K562 (cell line): ENCODE measurements at regions not wholly inside any gene's neighbourhood (a gene's known extent, or its start where the extent isn't known, plus 50 kb on each side); places are given as distances from the start of the nearest gene placed in this dataset.

Experiments
- ATAC-seq: fragments of 200-7000 bp; cut with Tn5 transposase; 3 replicates; pipeline ENCODE4 v1.9.1; 2020; ENCODE audit warnings: moderate library complexity
- BruUV-seq: library from RNA; stranded (reverse); fragments of 400-500 nt; replicated peaks from 2 replicates; lab custom pipeline; 2021; lab: Mats Ljungman, UMichigan
- CTCF ChIA-PET: fragments of 300-600 bp; formaldehyde crosslinking; extraction: SDS; loops from one replicate; lab custom pipeline; 2021; ENCODE audit warnings: low intra/inter-chr PET ratio; lab: Yijun Ruan, JAX
- POLR2A ChIA-PET: fragments of 300-600, 350-650 bp; sonication (Branson Sonifier 250); formaldehyde crosslinking; extraction: SDS; loops from one replicate; lab custom pipeline; 2021; ENCODE audit warnings: antibody characterized with exemption, inconsistent platforms; lab: Yijun Ruan, JAX
- DNase-seq, 4 experiments: peaks; one replicate each; pipeline versions ENCODE4 v3.0.0 to v3.0.0-alpha.2; 2011 to 2018; ENCODE audit warnings: low spot score in 3 of 4, mixed read lengths in 3 of 4; ENCODE audit errors: extremely low read depth in 1 of 4
- FAIRE-seq: peaks from 2 replicates; lab custom pipeline; 2011; peaks lifted over from hg19 to GRCh38; lab: Jason Lieb, UNC
- H2AFZ ChIP-seq: 2 replicates; pipeline ENCODE4 v1.6.0; 2011; ENCODE audit warnings: low read depth, low read length, control low read depth, inconsistent platforms
- H3K27ac ChIP-seq: fragments of 200-600 bp; 3 replicates; pipeline ENCODE4 v1.8.0; 2011; ENCODE audit warnings: low read depth, mild to moderate bottlenecking, control low read depth, inconsistent platforms, low read length, moderate library complexity, mixed read lengths; ENCODE audit errors: extremely low read depth
- H3K27me3 ChIP-seq, 2 experiments: fragments of 300-600 bp in 1 of 2; 2 replicates in 1 of 2; 3 replicates in 1 of 2; pipeline versions ENCODE4 v1.6.0 to v1.8.0; 2011; ENCODE audit warnings: inconsistent platforms in 2 of 2, low read length in 2 of 2, mild to moderate bottlenecking in 1 of 2, mixed read lengths in 1 of 2, moderate library complexity in 1 of 2; ENCODE audit not compliant: control insufficient read depth in 2 of 2, insufficient read depth in 2 of 2
- H3K36me3 ChIP-seq: fragments of 300-600 bp; 3 replicates; pipeline ENCODE4 v1.8.0; 2011; ENCODE audit warnings: mild to moderate bottlenecking, low read length, inconsistent platforms; ENCODE audit not compliant: control insufficient read depth, insufficient read depth
- H3K4me1 ChIP-seq, 2 experiments: fragments of 200-600 bp in 1 of 2; replicated peaks in 1 of 2; 2 replicates in 1 of 2; 3 replicates in 1 of 2; pipeline versions ENCODE4 v1.5.1 to v1.8.0; 2011; ENCODE audit warnings: inconsistent platforms in 2 of 2, low read length in 2 of 2, mild to moderate bottlenecking in 1 of 2, mixed read lengths in 1 of 2, moderate library complexity in 1 of 2; ENCODE audit not compliant: control insufficient read depth in 2 of 2, insufficient read depth in 2 of 2
- H3K4me2 ChIP-seq: 2 replicates; pipeline ENCODE4 v1.6.1; 2011; ENCODE audit warnings: low read length, control low read depth, inconsistent platforms, mixed read lengths; ENCODE audit not compliant: insufficient read depth
- H3K4me3 ChIP-seq: fragments of 200-600 bp; sonication (generic), shearing (Covaris generic); 2 replicates; pipeline ENCODE4 v1.5.1; 2016; ENCODE audit warnings: control low read depth, inconsistent platforms
- H3K79me2 ChIP-seq: fragments of 200-600 bp; 3 replicates; pipeline ENCODE4 v1.8.0; 2011; ENCODE audit warnings: low read length, inconsistent platforms; ENCODE audit not compliant: control insufficient read depth, insufficient read depth
- H3K9ac ChIP-seq, 2 experiments: 2 replicates each; pipeline versions ENCODE4 v1.6.0 to v1.6.1; 2011; ENCODE audit warnings: low read depth in 2 of 2, low read length in 2 of 2, control low read depth in 1 of 2, inconsistent platforms in 1 of 2, mild to moderate bottlenecking in 1 of 2, mixed read lengths in 1 of 2; ENCODE audit not compliant: insufficient read depth in 1 of 2
- H3K9me1 ChIP-seq: one replicate; pipeline ENCODE4 v1.6.0; 2011; ENCODE audit warnings: inconsistent platforms, mild to moderate bottlenecking, low read length, moderate library complexity; ENCODE audit not compliant: control insufficient read depth, insufficient read depth
- H3K9me3 ChIP-seq: replicated peaks from 2 replicates; pipeline ENCODE4 v1.5.1; 2011; ENCODE audit warnings: low read depth, low read length, inconsistent platforms; ENCODE audit not compliant: control insufficient read depth, insufficient read depth
- H4K20me1 ChIP-seq: replicated peaks from 2 replicates; pipeline ENCODE4 v1.6.1; 2011; ENCODE audit warnings: low read length, inconsistent platforms, mixed read lengths; ENCODE audit not compliant: control insufficient read depth, insufficient read depth
- CEBPB ChIP-seq: fragments of 450-650 bp; IDR thresholded peaks from 2 replicates; pipeline ENCODE4 v1.6.1; 2016; ENCODE audit warnings: missing genetic modification characterization, missing compliant biosample characterization
- ELF2 ChIP-seq: fragments of 250-450 bp; sonication (Bioruptor Pico); IDR thresholded peaks from 2 replicates; pipeline ENCODE4 v1.5.0; 2021; ENCODE audit warnings: mild to moderate bottlenecking
- FOS ChIP-seq: IDR thresholded peaks from 3 replicates; pipeline ENCODE4 v1.6.1; 2011; ENCODE audit not compliant: insufficient read length; ENCODE audit errors: extremely low read depth
- FOXP1 ChIP-seq: sonication (generic); formaldehyde crosslinking; IDR thresholded peaks from 2 replicates; pipeline ENCODE4 v1.8.0; 2022; ENCODE audit warnings: mild to moderate bottlenecking, missing genetic modification reagents
- KDM5B ChIP-seq: fragments of 200-600 bp; sonication (generic); IDR thresholded peaks from 2 replicates; pipeline ENCODE4 v1.6.1; 2012; ENCODE audit warnings: low read depth, mild to moderate bottlenecking, moderate library complexity, low read length, control low read depth, inconsistent platforms; ENCODE audit not compliant: insufficient replicate concordance
- PML ChIP-seq: IDR thresholded peaks from 2 replicates; pipeline ENCODE4 v1.6.1; 2012; ENCODE audit warnings: low read length, inconsistent platforms
- RBM22 ChIP-seq: fragments of 200-400 bp; formaldehyde crosslinking; IDR thresholded peaks from 2 replicates; pipeline ENCODE4 v1.6.1; 2018; ENCODE audit warnings: low read length, low read depth; ENCODE audit not compliant: poor library complexity, severe bottlenecking
- RFX5 ChIP-seq: IDR thresholded peaks from 2 replicates; pipeline ENCODE4 v1.6.1; 2011; ENCODE audit warnings: low read depth, mild to moderate bottlenecking, improper control_type of control experiment, low read length
- SIX5 ChIP-seq, 2 experiments: IDR thresholded peaks; 2 replicates each; pipeline ENCODE4 v1.6.1; 2011; ENCODE audit warnings: low read length in 2 of 2, borderline replicate concordance in 1 of 2, low read depth in 1 of 2, mild to moderate bottlenecking in 1 of 2, moderate library complexity in 1 of 2; ENCODE audit not compliant: insufficient read depth in 1 of 2
- STAT5B ChIP-seq: fragments of 250-450 bp; sonication (Bioruptor Pico); IDR thresholded peaks from 2 replicates; pipeline ENCODE4 v1.8.0; 2021; ENCODE audit warnings: mild to moderate bottlenecking, inconsistent platforms
- XRCC5 ChIP-seq: fragments of 200-400 bp; formaldehyde crosslinking; IDR thresholded peaks from 2 replicates; pipeline ENCODE4 v1.6.1; 2017; ENCODE audit warnings: low read depth, mild to moderate bottlenecking, low read length
- ZNF124 ChIP-seq: sonication (generic); formaldehyde crosslinking; IDR thresholded peaks from 2 replicates; pipeline ENCODE4 v1.8.1; 2022; ENCODE audit warnings: missing genetic modification reagents
- ZNF696 ChIP-seq: fragments of 250-450 bp; sonication (Bioruptor Pico); conservative IDR thresholded peaks from 2 replicates; pipeline ENCODE4 v1.4.0; 2020; ENCODE audit warnings: mild to moderate bottlenecking, moderate library complexity
- WGBS: fragments of 100-300 bp; shearing (Covaris generic); methylation state at CpG from one replicate; pipeline ENCODE4 v1.1.6; 2016; ENCODE audit warnings: low coverage, mixed read lengths; ENCODE audit not compliant: insufficient coverage; ENCODE audit errors: missing lambda C conversion rate; 5-methylcytosine and 5-hydroxymethylcytosine counted together
- in situ Hi-C: fragments of 300-500 bp; cut with MboI; formaldehyde crosslinking; loops from 4 replicates; pipeline ENCODE4 v1.15.0; 2018; ENCODE audit warnings: inconsistent platforms, mixed read lengths
- intact Hi-C: fragments of 100-400 bp; cut with micrococcal nuclease; formaldehyde crosslinking; loops from 2 replicates; pipeline ENCODE4 v1.14.2; 2022
- TF ChIP-seq, protein P1 (sequence below): sonication (generic); formaldehyde crosslinking; IDR thresholded peaks from 2 replicates; pipeline ENCODE4 v1.8.0; 2022; ENCODE audit warnings: missing genetic modification reagents, mild to moderate bottlenecking, borderline replicate concordance
- TF ChIP-seq, protein P2 (sequence below): sonication (generic); formaldehyde crosslinking; IDR thresholded peaks from 2 replicates; pipeline ENCODE4 v1.8.0; 2023; ENCODE audit warnings: mild to moderate bottlenecking, missing genetic modification reagents
- TF ChIP-seq, protein P3 (sequence below): sonication (generic); formaldehyde crosslinking; IDR thresholded peaks from 2 replicates; pipeline ENCODE4 v1.8.1; 2023; ENCODE audit warnings: mild to moderate bottlenecking, missing genetic modification reagents

DNA sequence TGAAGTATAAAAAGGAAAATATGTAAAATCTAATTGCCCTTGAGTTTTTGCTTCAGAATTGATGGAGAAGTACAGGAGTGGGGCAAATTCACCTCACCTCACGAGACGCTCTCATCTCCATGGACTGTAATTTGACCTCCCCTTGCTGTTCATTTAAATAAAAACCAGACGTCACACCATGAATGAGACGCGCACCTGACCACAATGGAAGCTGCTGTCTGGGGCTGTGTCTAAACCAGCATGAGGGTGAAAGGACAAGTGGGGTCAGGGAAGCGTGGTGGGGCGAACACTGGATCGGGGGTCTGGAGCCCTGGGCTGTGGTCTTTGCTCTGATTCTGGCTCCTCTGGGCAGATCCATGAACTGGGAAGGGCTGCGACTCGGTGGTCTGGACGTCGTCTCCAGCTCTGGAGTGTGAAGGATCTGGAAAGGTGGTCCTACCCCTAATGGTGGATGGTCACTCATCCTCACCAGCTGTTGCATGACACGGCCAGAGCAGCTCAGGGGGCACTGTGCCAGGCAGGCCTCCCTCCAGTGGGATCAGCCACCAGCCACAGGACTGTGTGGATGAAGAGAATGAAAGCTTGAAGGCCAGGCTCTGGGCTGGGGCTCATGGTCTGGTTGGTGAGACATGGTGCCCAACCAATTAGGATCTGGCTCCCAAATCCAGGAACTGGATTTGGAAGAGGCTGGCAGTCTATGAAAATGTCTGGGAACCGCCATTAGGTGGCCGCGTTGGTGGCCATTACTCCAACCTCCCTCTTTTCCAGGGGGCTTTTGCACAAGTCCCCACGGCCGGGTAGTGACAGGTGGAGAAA lies 728.6 kb downstream of the PTPRU start:
- H3K9ac ChIP-seq = no peak overlapping the region
- no peak for FAIRE-seq
- H2AFZ ChIP-seq = no peak overlapping the region
- H3K79me2 ChIP-seq = no peaks in the 10 kb centered on the region
- no peak overlapping the region for H3K27ac ChIP-seq
- peak; percentile 53; the same call in 2 of the 3 replicates for ATAC-seq
- H3K9me1 ChIP-seq = no peaks in the 10 kb centered on the region
- in situ Hi-C loops = no loop called here
- no peaks in the 10 kb centered on the region for H3K9me3 ChIP-seq
- CTCF ChIA-PET = no interaction called here
- no peak for DNase-seq
- WGBS = 0% methylated on average over 18 of the region's 18 CpGs
- no peak overlapping the region for H3K4me3 ChIP-seq
- H4K20me1 ChIP-seq = 0 out of 2 replicates have a peak, but pooled peaks cover 8% of the 10 kb centered on the region
- H3K36me3 ChIP-seq = no peaks in the 10 kb centered on the region
- H3K4me2 ChIP-seq = no peak overlapping the region
- H3K27me3 ChIP-seq = no peaks in the 10 kb centered on the region; a peak in 1 of 5 replicates
- POLR2A ChIA-PET = interaction anchor here (0.6 kb wide), 1 partner anchor 61 kb away, joined by 4 read pairs; no protein-coding TSS in a partner anchor
- BruUV-seq = no TSS peak
- intact Hi-C loops = no loop called here
- H3K4me1 ChIP-seq = no peaks in the 10 kb centered on the region
- TF ChIP-seq FOXP1 (CRISPR knock-in tag) = no peak
- TF ChIP-seq SIX5 (IDR thresholded peaks at IDR 0.05; ENCODE audit: borderline replicate concordance in 1 of 2, insufficient read depth in 1 of 2, low read depth in 1 of 2, low read length in 2 of 2) = no peak
- TF ChIP-seq PML = no peak
- no peak for TF ChIP-seq ELF2 (CRISPR knock-in tag)
- no peak for TF ChIP-seq ZNF696 (CRISPR knock-in tag)
- no peak for TF ChIP-seq CEBPB (tag)
- no peak for TF ChIP-seq XRCC5
- TF ChIP-seq STAT5B = no peak
- TF ChIP-seq, protein P1, sequence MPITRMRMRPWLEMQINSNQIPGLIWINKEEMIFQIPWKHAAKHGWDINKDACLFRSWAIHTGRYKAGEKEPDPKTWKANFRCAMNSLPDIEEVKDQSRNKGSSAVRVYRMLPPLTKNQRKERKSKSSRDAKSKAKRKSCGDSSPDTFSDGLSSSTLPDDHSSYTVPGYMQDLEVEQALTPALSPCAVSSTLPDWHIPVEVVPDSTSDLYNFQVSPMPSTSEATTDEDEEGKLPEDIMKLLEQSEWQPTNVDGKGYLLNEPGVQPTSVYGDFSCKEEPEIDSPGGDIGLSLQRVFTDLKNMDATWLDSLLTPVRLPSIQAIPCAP (CRISPR knock-in tag) = no peak
- TF ChIP-seq ZNF124 (CRISPR knock-in tag) = no peak
- TF ChIP-seq FOS = no peak
- TF ChIP-seq KDM5B = no peak
- TF ChIP-seq, protein P2, sequence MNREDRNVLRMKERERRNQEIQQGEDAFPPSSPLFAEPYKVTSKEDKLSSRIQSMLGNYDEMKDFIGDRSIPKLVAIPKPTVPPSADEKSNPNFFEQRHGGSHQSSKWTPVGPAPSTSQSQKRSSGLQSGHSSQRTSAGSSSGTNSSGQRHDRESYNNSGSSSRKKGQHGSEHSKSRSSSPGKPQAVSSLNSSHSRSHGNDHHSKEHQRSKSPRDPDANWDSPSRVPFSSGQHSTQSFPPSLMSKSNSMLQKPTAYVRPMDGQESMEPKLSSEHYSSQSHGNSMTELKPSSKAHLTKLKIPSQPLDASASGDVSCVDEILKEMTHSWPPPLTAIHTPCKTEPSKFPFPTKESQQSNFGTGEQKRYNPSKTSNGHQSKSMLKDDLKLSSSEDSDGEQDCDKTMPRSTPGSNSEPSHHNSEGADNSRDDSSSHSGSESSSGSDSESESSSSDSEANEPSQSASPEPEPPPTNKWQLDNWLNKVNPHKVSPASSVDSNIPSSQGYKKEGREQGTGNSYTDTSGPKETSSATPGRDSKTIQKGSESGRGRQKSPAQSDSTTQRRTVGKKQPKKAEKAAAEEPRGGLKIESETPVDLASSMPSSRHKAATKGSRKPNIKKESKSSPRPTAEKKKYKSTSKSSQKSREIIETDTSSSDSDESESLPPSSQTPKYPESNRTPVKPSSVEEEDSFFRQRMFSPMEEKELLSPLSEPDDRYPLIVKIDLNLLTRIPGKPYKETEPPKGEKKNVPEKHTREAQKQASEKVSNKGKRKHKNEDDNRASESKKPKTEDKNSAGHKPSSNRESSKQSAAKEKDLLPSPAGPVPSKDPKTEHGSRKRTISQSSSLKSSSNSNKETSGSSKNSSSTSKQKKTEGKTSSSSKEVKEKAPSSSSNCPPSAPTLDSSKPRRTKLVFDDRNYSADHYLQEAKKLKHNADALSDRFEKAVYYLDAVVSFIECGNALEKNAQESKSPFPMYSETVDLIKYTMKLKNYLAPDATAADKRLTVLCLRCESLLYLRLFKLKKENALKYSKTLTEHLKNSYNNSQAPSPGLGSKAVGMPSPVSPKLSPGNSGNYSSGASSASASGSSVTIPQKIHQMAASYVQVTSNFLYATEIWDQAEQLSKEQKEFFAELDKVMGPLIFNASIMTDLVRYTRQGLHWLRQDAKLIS = no peak
- TF ChIP-seq RFX5 = no peak
- no peak for TF ChIP-seq RBM22
- TF ChIP-seq, protein P3, sequence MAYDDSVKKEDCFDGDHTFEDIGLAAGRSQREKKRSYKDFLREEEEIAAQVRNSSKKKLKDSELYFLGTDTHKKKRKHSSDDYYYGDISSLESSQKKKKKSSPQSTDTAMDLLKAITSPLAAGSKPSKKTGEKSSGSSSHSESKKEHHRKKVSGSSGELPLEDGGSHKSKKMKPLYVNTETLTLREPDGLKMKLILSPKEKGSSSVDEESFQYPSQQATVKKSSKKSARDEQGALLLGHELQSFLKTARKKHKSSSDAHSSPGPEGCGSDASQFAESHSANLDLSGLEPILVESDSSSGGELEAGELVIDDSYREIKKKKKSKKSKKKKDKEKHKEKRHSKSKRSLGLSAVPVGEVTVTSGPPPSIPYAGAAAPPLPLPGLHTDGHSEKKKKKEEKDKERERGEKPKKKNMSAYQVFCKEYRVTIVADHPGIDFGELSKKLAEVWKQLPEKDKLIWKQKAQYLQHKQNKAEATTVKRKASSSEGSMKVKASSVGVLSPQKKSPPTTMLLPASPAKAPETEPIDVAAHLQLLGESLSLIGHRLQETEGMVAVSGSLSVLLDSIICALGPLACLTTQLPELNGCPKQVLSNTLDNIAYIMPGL = no peak
